NCI-H128 (cell line): ENCODE measurements at regions not wholly inside any gene's neighbourhood (a gene's known extent, or its start where the extent isn't known, plus 50 kb on each side); places are given as distances from the start of the nearest gene placed in this dataset.

Source experiments
- DNase-seq: peaks from one replicate; lab custom pipeline; 2025; ENCODE audit not compliant: unreplicated experiment; lab: John Stamatoyannopoulos, UW

DNA sequence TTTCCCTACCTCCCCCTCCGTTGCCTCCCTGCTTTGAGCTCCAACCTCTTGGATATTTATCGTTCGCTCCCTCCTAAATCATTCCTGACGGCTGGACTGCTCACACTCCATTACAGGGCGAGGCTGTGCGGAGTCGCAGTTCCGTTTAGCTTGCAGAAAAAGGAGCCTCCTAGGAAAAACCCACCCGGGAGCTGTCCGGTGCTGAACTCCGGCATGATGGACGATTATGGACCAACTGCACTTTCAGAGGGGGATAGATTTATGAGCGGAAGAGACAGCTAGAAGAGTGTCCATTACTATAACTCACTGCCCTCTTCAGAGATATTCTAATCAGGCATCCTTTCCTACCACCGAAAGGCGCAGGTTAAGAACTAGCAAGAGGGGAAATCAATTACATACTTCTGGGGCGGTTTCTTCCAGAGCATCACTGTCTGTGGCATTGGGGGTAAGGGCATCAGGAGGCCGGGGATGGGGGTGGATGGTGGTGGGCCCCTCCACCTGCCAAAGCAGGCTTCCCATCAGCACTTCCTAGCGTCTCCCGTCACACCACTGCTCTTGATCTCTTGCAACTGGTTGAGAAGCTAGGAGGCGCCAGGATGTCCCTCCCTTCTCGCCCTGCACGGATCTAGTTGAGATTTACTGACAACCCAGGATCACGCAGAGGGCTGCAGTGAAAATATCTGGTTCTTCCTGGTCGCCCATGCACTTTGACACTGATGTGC, 251.2 kb downstream of the ENGASE start:
- no peak for DNase-seq

GRCh38 chr17:79324194-79324593, 249.6 kb downstream of the ENGASE start:
- no peak for DNase-seq

DNA sequence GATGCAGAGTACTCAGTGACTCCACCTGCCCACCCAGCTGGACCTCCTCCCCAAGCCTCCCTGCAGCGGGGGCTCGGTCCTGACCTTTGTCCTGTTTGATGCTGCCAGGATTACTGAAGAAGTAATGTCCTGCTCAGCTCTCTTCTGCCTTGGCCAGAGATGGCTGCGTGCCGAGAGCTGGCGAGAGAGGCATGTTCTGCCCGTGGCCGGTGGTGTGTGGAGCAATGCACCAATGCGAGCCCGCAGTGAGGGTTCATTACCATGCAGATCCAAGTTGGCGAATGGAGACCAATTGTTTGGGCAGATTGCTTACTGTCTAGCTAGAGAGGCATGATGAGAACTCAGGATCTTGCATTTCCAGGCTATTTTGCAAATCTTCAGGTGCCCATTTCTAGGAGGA, 248.9 kb downstream of the ENGASE start:
- DNase-seq, result no peak

DNA sequence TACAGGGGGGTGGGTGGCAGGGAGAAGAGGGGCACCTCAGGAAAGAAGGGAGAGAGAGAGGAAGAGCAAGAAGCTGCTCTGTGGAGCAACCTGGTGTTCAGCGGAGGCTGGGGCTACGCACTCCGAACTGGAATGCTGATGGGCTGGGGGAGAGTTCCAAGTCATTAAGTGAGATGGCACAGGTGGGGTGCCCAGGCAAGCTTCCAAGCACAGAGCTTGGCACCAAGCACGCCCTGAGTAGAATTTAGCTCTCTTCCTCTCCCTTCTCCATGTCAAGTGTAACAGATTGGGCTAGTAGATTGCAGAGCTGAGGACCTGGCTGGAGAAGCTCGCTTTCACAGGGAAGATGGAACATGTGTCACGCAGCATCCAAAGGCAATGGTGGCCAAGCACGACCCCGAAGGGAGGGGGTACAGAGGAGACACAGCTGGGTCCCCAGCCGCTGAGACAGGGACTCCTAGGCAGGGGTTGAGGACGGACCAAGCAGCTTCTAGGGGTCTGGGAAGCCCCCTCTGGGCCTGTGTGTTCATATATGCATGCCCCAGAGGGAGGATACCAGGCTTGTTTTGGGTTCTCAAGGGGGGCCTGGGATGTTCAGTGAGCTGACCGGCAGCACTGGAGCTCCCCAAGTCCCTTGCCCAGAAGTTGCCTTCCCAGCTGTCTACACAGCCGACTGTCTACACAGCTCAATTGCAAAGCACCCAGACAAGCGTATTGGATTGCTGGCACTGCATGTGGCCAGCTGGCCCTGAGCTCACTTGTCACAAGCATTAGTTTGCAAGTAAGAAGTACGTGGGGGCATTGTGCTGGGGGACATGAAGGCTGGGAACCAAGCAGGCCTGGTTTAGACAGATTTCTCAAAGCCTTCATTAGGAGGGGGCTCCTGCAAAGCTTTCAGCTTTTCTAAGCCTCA, 247.8 kb downstream of the ENGASE start:
- DNase-seq, result no peak

DNA sequence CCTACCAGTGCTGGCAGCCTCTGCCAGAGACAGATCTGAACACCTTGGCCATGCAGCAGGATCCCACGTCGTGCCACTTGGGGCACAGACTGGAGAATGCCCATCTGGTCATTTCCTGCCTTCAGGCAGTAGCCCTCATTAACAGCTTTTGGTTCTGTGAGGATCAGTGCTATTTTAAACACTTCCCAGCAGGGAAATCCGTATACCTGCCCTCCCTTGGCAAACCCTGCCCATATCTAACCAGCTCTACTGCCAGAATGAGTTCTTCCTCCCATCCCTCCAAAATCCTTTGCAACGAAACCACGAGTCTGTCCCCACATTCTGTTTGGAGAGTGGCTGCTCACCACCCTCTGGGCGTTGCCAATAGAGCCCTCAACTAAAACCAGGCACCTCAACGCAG, 245.7 kb downstream of the ENGASE start:
- DNase-seq, result no peak

GRCh38 chr17:79317916-79318315, 243.3 kb downstream of the ENGASE start:
- DNase-seq, result no peak

GRCh38 chr17:79316805-79317204, 242.2 kb downstream of the ENGASE start:
- no peak for DNase-seq

DNA sequence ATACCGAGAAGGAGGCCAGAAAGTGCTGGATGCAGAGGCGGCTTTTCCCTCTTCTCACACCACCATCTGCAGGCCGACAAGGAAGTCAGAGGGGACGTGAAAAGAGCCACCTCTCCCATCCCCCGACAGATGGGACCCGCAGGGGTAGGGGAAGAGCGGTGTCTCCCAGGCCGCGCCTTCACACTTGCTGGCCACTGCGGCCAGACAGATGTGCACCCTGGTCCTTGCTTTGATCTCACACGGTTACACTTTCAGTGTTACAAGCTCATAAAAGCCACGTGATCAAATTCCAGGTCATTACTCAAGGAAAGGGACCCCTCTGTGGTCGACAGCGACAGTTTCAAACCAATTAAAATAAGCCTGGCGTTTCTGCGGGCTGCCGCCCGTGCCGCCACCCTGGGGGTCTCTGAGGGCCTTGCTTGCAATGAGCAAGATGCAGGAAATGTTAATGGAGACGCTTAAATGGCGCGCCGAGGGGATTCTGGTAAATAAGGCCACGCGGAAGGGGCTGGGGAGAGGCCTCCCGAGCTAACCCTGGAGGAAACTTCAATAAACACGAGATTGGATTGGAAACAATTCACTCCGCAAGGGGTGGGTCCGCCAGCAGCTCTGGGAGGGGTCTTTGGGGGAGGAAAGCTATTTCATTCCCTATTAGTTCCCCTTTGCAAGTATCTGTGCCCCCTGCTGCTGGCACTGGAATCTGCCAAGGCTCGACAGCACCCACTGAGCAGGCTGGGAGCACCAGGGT, 240.9 kb downstream of the ENGASE start:
- no peak for DNase-seq

DNA sequence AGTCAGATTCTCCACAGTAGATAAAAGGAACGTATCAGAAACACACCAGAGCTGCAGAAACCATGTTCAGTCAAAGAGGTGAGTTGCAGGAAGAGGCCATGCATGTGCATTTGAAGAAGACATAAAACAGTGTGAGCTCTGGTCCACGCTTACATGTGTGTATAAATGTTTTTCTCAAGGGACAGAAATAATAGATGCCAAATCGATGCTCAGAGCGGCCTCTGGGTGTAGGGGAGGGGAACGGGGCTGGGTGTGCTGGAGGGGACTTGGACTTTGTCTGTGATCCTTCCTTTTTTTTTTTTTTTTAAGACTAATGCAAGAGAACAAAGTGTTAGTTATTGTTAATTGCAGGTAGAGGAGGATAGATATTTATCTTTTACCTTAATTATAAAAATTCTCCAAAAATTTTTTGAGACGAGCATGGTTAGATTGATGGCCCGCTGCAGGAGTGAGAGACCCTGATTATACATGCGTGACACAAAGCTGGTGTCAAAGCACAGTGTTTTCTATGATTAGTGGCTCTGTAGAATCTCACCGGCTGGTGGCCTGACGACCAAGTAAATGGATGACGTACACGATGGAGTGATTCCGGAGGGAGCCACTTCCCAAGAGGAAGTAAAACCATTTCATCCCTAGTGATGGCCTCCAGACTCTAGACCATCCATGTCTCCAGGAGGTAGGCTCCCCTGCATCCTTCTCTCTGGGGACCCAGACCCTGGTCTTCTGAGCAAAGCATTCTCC, 240.2 kb downstream of the ENGASE start:
- DNase-seq, result no peak

- DNase-seq, result no peak
Measured at GRCh38 chr17:79311373-79311772, 236.7 kb downstream of the ENGASE start.

DNA sequence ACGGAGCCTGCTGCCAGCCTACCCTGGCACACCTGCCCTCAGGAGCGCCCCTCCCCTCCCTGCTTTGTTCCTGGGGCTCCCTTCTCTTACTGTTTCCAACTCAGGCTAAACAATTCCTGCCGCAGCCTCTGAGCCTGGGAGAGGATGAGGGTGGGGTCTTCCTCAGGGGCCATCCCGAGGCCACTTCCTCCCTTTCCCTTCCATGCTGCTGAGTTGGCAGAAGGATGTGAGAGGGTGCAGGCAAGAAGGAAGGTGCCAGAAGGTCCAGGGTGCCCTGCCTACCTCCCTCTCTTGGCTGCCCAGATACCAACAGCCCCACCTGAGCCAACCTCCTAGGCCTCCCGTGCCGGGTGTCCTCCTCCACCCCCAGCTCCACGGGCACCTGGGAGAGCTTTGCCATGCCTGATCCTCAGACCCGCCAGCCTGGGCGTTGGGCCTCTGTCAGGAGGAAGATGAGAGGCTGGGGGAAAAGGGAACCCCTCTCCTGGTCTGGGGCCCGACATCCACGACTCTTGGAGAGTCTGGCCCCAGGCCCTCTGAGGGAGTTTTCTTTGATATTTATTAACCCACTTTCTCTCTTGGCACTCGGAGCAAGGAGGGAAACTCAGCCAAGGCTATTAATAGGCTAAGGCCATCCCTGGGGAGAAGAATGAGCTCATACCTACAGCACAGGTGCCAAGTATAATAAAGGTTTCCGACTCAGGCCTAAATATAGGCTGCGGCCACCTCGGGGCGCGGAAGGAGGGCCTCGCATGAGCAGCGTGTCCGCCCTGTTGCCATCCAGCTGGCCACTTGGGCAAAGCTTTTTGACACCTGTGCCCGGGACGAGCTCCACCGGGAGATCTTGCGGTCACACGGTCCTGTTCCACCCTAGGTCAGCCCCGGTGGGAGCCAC, 232.0 kb downstream of the ENGASE start:
- DNase-seq, result no peak

DNA sequence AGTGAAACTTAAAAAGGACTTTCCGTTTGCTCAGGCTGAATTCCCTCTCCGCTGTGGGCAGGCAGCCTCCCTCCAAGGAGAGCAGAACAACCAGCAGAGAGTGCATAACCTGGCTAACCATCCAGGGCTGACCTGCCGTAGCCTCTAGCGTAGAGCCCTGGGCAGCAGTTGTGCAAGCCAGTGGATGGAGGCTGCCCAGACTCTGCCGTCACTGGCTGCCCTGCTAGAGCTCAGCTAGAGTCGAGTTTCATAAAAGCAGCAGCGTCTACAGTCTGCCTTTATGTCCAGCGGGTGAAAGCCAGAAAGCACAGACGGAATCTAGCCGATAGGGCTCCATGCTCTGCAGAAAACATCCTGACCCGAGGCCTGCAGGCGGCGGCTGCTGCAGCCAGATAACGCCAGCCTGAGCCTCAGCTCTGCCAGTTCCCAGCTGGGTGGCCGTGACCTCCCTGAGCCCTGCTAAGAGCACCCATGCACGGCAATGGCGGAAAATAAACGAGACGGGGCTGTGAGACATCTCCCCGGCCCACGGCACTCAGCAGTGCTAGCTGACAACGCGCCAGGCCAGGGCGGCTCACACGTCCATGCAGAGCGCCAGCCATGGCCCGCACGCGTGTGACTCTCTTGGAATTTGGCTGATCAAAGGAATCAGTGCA, 231.3 kb downstream of the ENGASE start:
- DNase-seq, result no peak

DNA sequence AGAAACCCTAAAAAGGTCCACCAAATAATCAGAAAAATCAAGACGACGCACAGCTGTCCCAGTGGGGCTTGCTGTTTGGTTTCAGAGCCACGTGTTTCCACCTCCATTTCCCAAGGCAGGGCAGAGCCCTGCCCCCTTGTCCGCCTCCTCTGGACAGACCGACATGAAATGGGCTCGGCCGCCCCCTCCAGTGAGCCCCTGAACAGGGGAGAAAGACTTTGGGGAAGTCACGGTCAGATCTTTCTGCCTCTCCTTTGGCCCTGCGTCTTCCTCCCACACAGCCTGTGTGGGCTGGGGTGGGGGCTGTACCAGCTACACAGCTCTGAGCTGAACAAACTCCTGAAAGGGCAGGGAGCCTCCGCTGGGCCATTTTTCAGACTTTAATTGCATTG, 230.7 kb downstream of the ENGASE start:
- no peak for DNase-seq

DNA sequence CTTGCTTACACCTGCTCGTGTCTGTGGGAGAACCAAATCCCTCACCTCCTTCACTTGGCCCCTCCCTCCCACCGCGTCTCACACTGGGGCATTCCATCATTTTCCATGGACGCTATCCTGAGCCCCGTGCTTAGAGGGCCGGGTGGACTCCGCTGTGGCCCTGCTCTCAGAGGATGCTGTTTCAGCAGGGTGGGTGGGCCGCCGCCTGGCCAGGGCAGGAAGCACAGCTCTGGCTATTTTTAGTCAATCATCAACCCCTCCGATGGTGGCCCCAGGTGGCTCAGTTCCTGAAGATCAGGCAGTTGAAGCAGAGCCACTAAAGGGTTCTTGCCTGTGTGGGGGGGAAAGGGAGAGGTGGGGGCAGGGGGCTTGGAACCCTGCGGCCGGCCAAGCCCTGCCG, 230.3 kb downstream of the ENGASE start:
- DNase-seq, result no peak

GRCh38 chr17:79303641-79304205, 229.1 kb downstream of the ENGASE start:
- no peak for DNase-seq

DNA sequence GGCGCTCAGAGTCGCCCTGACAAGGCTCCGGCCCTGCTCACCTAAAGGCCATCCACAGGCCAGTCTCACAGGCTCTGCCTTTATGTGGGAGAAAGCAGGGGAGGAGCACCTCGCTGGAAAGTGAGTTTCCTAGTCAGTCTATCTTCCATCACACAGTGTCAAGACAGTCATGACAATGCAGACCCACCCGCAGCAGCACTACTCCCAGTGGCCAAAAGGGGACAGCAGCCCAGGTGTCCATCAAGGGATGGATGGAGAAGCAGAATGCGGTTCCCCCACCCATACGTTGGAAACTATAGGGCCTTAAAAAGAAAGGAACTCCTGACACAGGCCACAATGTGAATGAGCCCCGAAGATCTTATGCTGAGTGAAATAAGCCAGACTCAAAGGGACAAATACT, 226.8 kb downstream of the ENGASE start:
- DNase-seq, result no peak

GRCh38 chr17:79299349-79299748, 224.7 kb downstream of the ENGASE start:
- DNase-seq, result no peak

- DNase-seq, result no peak
Measured at GRCh38 chr17:79298799-79299198, 224.2 kb downstream of the ENGASE start.

DNA sequence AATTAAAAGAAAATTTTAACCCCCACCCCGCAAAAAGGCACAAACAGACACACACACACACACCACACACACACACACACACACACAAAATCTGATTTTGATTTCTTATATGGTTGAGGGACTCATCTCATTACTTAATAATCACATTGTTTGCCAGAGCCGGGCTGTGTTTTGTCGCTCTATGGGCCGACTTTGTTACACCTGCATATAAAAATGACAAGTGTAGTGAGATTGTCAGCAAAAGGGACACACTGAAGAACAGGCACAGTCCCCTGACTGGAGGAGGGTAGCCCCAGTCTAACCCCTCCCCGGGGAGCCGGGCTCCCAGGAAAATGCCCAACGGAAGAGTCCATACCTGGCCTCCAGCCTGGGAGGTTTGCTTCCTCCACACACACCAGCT, 221.6 kb downstream of the ENGASE start:
- DNase-seq, result no peak
